Stimulated activated naive CD8-positive, alpha-beta T cell treated with anti-CD3 and anti-CD28 coated beads, Interleukin-15, Interleukin-2, amounts not matched to agents 100 U/mL and 50 U/mL, for 24 hours (primary cell): ENCODE measurements at regions not wholly inside any gene's neighbourhood (a gene's known extent, or its start where the extent isn't known, plus 50 kb on each side); places are given as distances from the start of the nearest gene placed in this dataset.

Experiments
- ATAC-seq: fragments of 150-1000 bp; cut with Tn5 transposase; one replicate; pipeline ENCODE4 v1.10.0; 2021
- DNase-seq: peaks from one replicate; pipeline ENCODE4 v3.0.0; 2021

- ATAC-seq (peak; percentile 45), DNase-seq (peak; percentile 62)
These were observed 49.7 kb upstream of the BHLHE23 start for GRCh38 chr20:63056236-63057170.
